NCI-H146 treated with DMSO at 0.1 percent for 48 hours (cell line): ENCODE measurements at regions not wholly inside any gene's neighbourhood (a gene's known extent, or its start where the extent isn't known, plus 50 kb on each side); places are given as distances from the start of the nearest gene placed in this dataset.
"Not testable (repeated sequence)": the region's sequence is repeated elsewhere in the genome, so short reads cannot be mapped to it uniquely, and the experiment has no call there.

Experiments
- DNase-seq: peaks from one replicate; lab custom pipeline; 2025; ENCODE audit not compliant: unreplicated experiment; lab: John Stamatoyannopoulos, UW

- DNase-seq = no peak
Measured at GRCh38 chr11:82536706-82537105, 197.0 kb downstream of the FAM181B start.

GRCh38 chr11:82533628-82534327 lies 199.9 kb downstream of the FAM181B start:
- DNase-seq = no peak

- no peak for DNase-seq
Measured at GRCh38 chr11:82529936-82530335, 203.7 kb downstream of the FAM181B start.

- no peak for DNase-seq
Measured at GRCh38 chr11:82527081-82527584, 206.5 kb downstream of the FAM181B start.

- no peak for DNase-seq
Measured at GRCh38 chr11:82523141-82523540, 210.5 kb downstream of the FAM181B start.

GRCh38 chr11:82521427-82521826 lies 212.2 kb downstream of the FAM181B start:
- no peak for DNase-seq

GRCh38 chr11:82507288-82507687 lies 226.4 kb downstream of the FAM181B start:
- no peak for DNase-seq

- DNase-seq = no peak
Measured at GRCh38 chr11:82505379-82505778, 228.3 kb downstream of the FAM181B start.

- not testable (repeated sequence) for DNase-seq
Measured at GRCh38 chr11:82501174-82501573, 232.5 kb downstream of the FAM181B start.

GRCh38 chr11:82494988-82495432 lies 238.7 kb downstream of the FAM181B start:
- no peak for DNase-seq

- DNase-seq = no peak
Measured at GRCh38 chr11:82474876-82475275, 258.8 kb downstream of the FAM181B start.

- no peak for DNase-seq
Measured at GRCh38 chr11:82465481-82465880, 268.2 kb downstream of the FAM181B start.

- DNase-seq = no peak
Measured at GRCh38 chr11:82462608-82463242, 270.9 kb downstream of the FAM181B start.

- no peak for DNase-seq
Measured at GRCh38 chr11:82458761-82459160, 274.9 kb downstream of the FAM181B start.

- DNase-seq = no peak
Measured at GRCh38 chr11:82458147-82458546, 275.5 kb downstream of the FAM181B start.

- DNase-seq = no peak
Measured at GRCh38 chr11:82450996-82451395, 282.7 kb downstream of the FAM181B start.

GRCh38 chr11:82406611-82407010 lies 327.1 kb downstream of the FAM181B start:
- DNase-seq = no peak

- DNase-seq = no peak
Measured at GRCh38 chr11:82405421-82405820, 328.2 kb downstream of the FAM181B start.

- DNase-seq = no peak
Measured at GRCh38 chr11:82404981-82405380, 328.7 kb downstream of the FAM181B start.

- DNase-seq = no peak
Measured at GRCh38 chr11:82403640-82404305, 329.9 kb downstream of the FAM181B start.

GRCh38 chr11:82398300-82398815 lies 335.3 kb downstream of the FAM181B start:
- no peak for DNase-seq

GRCh38 chr11:82396639-82397038 lies 337.0 kb downstream of the FAM181B start:
- DNase-seq = not testable (repeated sequence)
